ENCODE measurements at regions not wholly inside any gene's neighbourhood (a gene's known extent, or its start where the extent isn't known, plus 50 kb on each side); places are given as distances from the start of the nearest gene placed in this dataset.

DNA sequence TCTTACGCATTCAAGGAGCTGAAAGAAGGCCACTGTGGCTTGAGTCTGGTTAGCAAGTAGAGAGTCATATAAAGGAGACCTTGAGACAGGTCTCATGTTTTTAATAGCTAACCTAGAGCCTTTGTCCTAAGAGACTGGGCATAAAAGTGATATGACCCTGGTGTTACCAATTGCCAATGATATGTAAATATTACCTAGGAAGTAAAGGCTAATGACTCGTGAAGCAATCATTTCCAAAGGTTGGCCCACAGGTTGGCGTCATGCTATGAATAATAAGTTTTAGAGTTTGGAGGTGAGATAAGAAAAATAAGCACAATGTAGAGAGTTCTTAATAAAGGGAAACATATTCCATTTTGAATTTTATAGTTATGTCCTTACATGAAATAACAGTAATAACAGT is 116.6 kb upstream of the PLEKHA5 start:
- H3K4me3 ChIP-seq (ENCODE audit: insufficient read depth, low read length, poor library complexity, severe bottlenecking) = no peak overlapping the region
- no peaks in the 10 kb centered on the region for H4K20me1 ChIP-seq (ENCODE audit: low read depth, low read length)
- no peak overlapping the region for H3K9ac ChIP-seq (ENCODE audit: low read length)
- no peaks in the 10 kb centered on the region for H3K36me3 ChIP-seq (ENCODE audit: low read length)
- no peaks in the 10 kb centered on the region for H3K9me3 ChIP-seq (ENCODE audit: insufficient read depth, low read length)
- H3K27me3 ChIP-seq (ENCODE audit: low read length) = no peaks in the 10 kb centered on the region
- no peak overlapping the region for H3K27ac ChIP-seq (ENCODE audit: low read depth, low read length)
- no peaks in the 10 kb centered on the region for H3K79me2 ChIP-seq (ENCODE audit: insufficient read depth, low read length)
- no peak overlapping the region for H3K4me2 ChIP-seq (ENCODE audit: low read depth, low read length, poor library complexity, severe bottlenecking)
- H3F3A ChIP-seq (ENCODE audit: insufficient read depth) = no peaks in the 10 kb centered on the region
- no peak overlapping the region for H2AFZ ChIP-seq (ENCODE audit: low read depth, low read length, severe bottlenecking)
- TF ChIP-seq, protein P1, sequence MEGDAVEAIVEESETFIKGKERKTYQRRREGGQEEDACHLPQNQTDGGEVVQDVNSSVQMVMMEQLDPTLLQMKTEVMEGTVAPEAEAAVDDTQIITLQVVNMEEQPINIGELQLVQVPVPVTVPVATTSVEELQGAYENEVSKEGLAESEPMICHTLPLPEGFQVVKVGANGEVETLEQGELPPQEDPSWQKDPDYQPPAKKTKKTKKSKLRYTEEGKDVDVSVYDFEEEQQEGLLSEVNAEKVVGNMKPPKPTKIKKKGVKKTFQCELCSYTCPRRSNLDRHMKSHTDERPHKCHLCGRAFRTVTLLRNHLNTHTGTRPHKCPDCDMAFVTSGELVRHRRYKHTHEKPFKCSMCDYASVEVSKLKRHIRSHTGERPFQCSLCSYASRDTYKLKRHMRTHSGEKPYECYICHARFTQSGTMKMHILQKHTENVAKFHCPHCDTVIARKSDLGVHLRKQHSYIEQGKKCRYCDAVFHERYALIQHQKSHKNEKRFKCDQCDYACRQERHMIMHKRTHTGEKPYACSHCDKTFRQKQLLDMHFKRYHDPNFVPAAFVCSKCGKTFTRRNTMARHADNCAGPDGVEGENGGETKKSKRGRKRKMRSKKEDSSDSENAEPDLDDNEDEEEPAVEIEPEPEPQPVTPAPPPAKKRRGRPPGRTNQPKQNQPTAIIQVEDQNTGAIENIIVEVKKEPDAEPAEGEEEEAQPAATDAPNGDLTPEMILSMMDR (IDR thresholded peaks at IDR 0.05; ENCODE audit: insufficient read depth, low read length, poor library complexity, severe bottlenecking) = no peak
- TF ChIP-seq EZH2phosphoT487 (conservative IDR thresholded peaks at IDR 0.05; ENCODE audit: low read length) = no peak
- H3K9me2 ChIP-seq (replicated peaks; ENCODE audit: insufficient read depth, low read length) = no peaks in the 10 kb centered on the region; the same call in 1 of the 2 replicates

DNA sequence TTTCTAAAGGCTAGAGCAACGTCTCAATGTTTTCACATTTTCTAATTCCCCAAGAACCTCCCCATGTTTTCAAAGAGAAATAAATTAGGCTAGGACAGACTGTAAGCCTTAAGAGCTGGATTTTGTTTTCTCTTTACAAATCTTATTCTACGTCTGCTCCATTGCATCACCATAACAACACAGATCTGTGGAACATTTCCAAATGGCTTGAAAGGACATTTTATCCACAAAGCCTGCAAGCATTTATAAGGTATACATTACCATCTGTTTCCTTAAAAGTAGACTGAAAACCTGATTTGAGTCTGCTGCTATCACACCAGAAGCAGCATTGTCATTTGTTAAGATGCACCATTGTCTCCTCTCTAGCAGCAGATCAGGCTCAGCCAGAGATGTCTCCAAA is 115.3 kb upstream of the PLEKHA5 start:
- Histone ChIP-seq H2AFZ (ENCODE audit: low read depth, low read length, severe bottlenecking) (no peak overlapping the region), H3K4me3 (ENCODE audit: insufficient read depth, low read length, poor library complexity, severe bottlenecking) (no peak overlapping the region), H3K79me2 (ENCODE audit: insufficient read depth, low read length) (no peaks in the 10 kb centered on the region), H3K27me3 (ENCODE audit: low read length) (no peaks in the 10 kb centered on the region), H3K27ac (ENCODE audit: low read depth, low read length) (no peak overlapping the region), H3F3A (ENCODE audit: insufficient read depth) (no peaks in the 10 kb centered on the region), H3K9me2 (replicated peaks; ENCODE audit: insufficient read depth, low read length) (no peaks in the 10 kb centered on the region; the same call in 1 of the 2 replicates), H3K9me3 (ENCODE audit: insufficient read depth, low read length) (no peaks in the 10 kb centered on the region), H3K4me2 (ENCODE audit: low read depth, low read length, poor library complexity, severe bottlenecking) (no peak overlapping the region), H3K9ac (ENCODE audit: low read length) (no peak overlapping the region), H4K20me1 (ENCODE audit: low read depth, low read length) (no peaks in the 10 kb centered on the region), H3K36me3 (ENCODE audit: low read length) (no peaks in the 10 kb centered on the region)
- no peak for TF ChIP-seq EZH2phosphoT487 (conservative IDR thresholded peaks at IDR 0.05; ENCODE audit: low read length)
- TF ChIP-seq, protein P1 (IDR thresholded peaks at IDR 0.05; ENCODE audit: insufficient read depth, low read length, poor library complexity, severe bottlenecking) = no peak

DNA sequence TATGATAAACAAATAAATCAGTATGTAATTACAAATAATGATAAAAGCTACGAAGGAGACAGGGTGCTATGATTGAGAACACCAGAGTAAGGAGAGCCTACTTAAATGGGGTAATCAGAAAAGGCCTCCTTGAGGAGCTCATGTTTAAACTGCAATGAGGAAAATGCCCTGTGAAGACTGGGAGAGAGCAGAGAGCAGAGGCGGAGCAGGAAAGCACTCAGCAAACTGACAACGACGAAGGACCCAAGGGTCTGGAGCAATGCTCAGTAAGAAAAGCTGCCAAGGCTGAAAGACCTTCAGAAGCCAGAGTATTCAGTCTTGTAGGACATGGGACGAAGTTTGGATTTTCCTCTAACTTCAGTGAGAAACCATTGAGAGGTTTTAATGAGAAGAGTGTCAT is 114.2 kb upstream of the PLEKHA5 start:
- Histone ChIP-seq H3K9ac (ENCODE audit: low read length) (no peak overlapping the region), H3K79me2 (ENCODE audit: insufficient read depth, low read length) (no peaks in the 10 kb centered on the region), H3F3A (ENCODE audit: insufficient read depth) (no peaks in the 10 kb centered on the region), H3K4me2 (ENCODE audit: low read depth, low read length, poor library complexity, severe bottlenecking) (no peak overlapping the region), H3K27ac (ENCODE audit: low read depth, low read length) (no peak overlapping the region), H4K20me1 (ENCODE audit: low read depth, low read length) (no peaks in the 10 kb centered on the region), H2AFZ (ENCODE audit: low read depth, low read length, severe bottlenecking) (no peak overlapping the region), H3K9me3 (ENCODE audit: insufficient read depth, low read length) (no peaks in the 10 kb centered on the region), H3K9me2 (replicated peaks; ENCODE audit: insufficient read depth, low read length) (no peaks in the 10 kb centered on the region), H3K4me3 (ENCODE audit: insufficient read depth, low read length, poor library complexity, severe bottlenecking) (no peak overlapping the region), H3K36me3 (ENCODE audit: low read length) (no peaks in the 10 kb centered on the region), H3K27me3 (ENCODE audit: low read length) (no peaks in the 10 kb centered on the region)
- TF ChIP-seq, protein P1 (IDR thresholded peaks at IDR 0.05; ENCODE audit: insufficient read depth, low read length, poor library complexity, severe bottlenecking) = no peak
- no peak for TF ChIP-seq EZH2phosphoT487 (conservative IDR thresholded peaks at IDR 0.05; ENCODE audit: low read length)

Measured in SU-DHL-6 (cell line).